HL-60 (cell line): ENCODE measurements at regions not wholly inside any gene's neighbourhood (a gene's known extent, or its start where the extent isn't known, plus 50 kb on each side); places are given as distances from the start of the nearest gene placed in this dataset.

Experiments
- CTCF ChIP-seq: IDR thresholded peaks from one replicate; pipeline ENCODE4 v1.5.1; 2011; ENCODE audit warnings: low read length, control low read depth, inconsistent platforms; ENCODE audit not compliant: insufficient read depth
- GABPA ChIP-seq: IDR thresholded peaks from 2 replicates; pipeline ENCODE4 v1.6.1; 2012; ENCODE audit warnings: low read depth
- REST ChIP-seq: IDR thresholded peaks from 2 replicates; pipeline ENCODE4 v1.6.1; 2012; ENCODE audit warnings: low read depth; ENCODE audit not compliant: insufficient replicate concordance

- no peak for TF ChIP-seq CTCF
- no peak for TF ChIP-seq REST
- no peak for TF ChIP-seq GABPA
Observed at GRCh38 chr5:121795511-121795910, 56.2 kb upstream of the FTMT start.
